HG02642 (cell line): ENCODE measurements at regions not wholly inside any gene's neighbourhood (a gene's known extent, or its start where the extent isn't known, plus 50 kb on each side); places are given as distances from the start of the nearest gene placed in this dataset.

ENCODE experiments used
- ATAC-seq: cut with Tn5 transposase; IDR thresholded peaks from one replicate; pipeline ENCODE4 v1.9.1; 2021; ENCODE audit warnings: mild to moderate bottlenecking; ENCODE audit not compliant: unreplicated experiment, poor library complexity

DNA sequence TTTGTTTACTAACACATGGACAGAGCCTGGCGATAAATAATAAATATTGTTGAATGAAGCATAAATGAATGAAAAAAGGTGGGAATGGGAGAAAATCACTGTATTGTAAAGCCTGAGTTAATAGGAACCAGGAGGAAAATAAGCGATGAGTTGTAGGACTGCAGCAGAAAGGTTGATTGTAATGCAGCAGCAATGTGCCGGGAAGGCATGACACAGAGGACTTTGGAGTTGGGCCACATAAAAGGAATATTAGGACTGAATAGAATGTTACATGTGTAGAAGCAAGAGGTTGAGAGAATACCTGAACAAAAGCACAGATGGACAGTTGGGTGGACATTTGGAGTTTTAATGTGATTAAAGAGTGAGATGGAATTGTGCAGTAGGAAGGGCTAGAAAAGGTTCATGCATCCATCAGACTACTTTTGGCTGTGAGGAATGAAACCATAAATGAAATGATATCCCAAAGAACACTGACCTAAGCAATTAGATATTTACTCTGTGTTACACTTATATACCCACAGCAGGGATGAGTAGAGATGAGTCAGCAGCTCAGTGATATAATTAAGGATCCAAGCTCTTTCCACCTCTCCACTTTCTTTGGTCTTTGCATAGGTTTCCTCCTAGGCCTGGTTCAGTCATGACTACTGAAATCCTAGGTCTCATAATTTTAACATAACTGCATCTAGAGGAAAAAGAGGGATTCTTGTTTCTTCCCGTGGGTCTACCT lies 55.4 kb downstream of the CCER1 start:
- no peak for ATAC-seq

- no peak for ATAC-seq
These were observed 57.0 kb downstream of the CCER1 start for GRCh38 chr12:90897986-90898385.

DNA sequence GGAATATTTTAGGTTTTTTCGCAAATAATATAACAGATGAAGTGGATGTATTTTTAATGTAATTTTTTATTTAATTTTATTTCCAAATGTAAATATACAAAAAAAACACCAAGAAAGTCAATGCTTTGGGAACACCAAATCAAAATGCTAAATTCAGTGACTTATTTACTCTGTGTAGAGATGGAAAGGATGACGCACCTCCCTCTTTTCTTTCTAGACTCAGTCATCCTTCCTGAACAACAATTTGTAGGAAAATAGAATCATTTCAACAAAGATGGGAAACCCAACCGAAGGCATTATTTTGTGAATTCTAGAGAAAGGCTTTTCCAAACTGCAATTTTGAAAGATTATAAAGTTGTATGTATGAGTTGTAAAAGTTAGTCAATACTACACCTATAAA lies 57.7 kb downstream of the CCER1 start:
- no peak for ATAC-seq

DNA sequence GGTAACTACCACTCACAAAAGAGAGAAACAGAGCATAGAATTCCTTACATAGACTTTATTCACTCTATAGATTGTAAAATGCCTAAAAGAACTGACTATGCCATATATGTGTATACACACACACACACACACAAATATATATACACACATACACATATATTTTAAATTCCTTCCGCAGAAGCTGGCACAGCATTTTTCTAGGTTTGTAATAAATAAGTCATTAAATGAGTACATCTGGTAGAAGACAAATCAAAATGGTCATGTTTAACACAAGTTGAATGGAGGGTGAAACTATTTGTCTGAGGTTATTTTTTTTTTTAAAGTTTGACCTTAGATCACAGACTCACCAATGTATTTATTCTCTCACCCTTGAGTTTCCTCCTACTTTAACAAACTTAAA lies 58.2 kb downstream of the CCER1 start:
- ATAC-seq, result no peak

- ATAC-seq, result no peak
These were observed 58.8 kb downstream of the CCER1 start for GRCh38 chr12:90896164-90896563.

- no peak for ATAC-seq
These were observed 66.7 kb downstream of the CCER1 start for GRCh38 chr12:90888316-90888715.

DNA sequence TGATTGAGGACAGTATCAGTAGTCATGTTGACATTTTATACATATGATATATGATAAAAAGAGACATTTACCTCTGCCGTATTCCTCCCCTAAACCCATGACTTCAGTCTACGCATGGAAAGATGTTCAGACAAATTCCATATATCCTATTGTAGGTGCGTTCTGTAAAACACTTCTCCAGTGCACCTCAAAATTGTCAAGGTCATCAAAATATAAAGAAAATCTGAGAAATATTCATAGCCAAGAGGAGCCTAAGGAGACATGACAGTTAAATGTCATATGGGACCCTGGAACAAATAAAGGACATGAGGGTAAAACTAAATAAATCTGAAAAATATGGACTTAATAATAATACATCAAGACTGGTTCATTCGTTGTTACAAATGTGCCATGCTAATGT lies 71.5 kb downstream of the CCER1 start:
- ATAC-seq, result no peak

- ATAC-seq, result no peak
These were observed 83.3 kb downstream of the CCER1 start for GRCh38 chr12:90871726-90872096.

- no peak for ATAC-seq
These were observed 83.8 kb downstream of the CCER1 start for GRCh38 chr12:90870971-90871725.

- no peak for ATAC-seq
These were observed 86.3 kb downstream of the CCER1 start for GRCh38 chr12:90868626-90869025.

GRCh38 chr12:90859591-90859990 lies 95.4 kb downstream of the CCER1 start:
- no peak for ATAC-seq

DNA sequence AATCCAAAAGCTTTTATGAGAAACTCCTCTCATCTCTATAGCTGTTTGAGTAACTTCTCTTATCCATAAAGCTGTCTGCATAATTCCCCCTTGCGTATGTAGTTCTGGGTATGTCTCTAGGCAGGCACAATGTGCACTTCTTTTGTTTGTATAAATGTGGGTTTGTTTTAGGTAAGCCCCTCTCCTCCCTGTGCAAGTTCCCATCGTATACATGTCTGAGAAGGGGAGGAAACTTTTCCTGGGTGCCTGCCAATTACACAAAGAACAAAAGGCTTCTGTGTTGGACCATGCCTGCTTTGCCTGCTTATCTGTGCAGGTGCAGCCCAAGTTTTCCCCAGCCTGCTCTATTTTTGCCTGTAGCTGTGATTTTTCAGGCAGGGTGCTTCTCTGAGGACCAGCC lies 96.7 kb downstream of the CCER1 start:
- no peak for ATAC-seq

DNA sequence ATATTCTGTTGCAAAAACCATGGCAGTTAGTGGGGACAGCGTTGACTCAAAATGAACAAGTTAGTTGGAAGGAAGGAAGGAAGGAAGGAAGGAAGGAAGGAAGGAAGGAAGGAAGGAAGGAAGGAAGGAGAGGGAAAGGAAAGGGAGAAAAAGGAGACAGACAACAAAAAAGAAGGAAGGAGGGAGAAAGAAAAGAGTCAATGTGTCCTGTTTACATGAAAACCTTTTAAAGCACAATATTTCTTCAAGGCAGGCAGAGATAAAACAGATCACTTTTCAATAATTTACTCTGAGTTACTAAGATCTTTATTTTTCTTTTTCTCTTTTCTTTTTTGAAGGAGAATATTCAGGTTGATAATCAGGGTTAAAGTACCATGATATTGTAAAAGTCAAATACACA lies 99.4 kb downstream of the CCER1 start:
- ATAC-seq, result no peak

GRCh38 chr12:90854136-90854689 lies 100.8 kb downstream of the CCER1 start:
- peak; percentile 89 for ATAC-seq

DNA sequence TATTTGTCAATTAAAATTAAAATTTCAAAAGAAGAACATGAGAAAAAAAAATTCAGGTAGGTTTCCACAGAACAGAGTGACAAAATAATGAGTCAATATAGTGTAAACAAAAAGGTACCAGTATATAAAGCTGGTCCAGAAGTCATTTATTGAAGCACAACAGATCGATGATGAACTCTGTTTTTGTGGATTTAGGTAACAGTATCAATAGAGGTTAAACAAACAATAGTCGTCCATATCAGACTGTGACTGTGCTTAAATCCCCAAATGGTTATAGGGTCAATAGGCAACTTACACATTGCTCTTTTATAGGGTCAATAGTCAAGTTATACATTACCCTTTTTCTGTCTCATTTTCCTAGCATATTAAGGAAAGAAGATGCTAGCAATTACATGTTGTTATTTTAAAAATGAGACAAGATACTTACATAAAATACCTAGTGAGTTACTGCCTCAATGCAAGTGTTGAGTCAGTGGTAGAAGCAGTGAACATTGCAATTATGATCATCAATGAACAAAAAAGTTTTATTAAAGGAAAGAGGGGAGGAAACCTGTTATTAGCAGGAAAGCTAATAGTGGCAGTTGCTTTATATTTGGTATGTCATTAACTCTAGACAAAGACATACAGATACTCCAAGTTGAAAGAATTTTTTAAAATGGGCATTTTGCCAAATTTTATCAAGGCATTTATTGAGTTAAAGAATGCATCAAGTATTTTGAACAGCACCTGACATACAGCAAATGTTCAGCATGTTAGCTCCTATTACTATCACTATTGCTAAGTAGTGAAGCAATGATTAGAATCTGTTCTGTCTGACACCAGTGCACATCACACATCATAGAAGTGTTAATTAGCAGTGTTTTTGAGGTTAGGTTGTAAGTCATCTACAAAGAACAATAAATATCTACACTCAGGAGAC lies 102.9 kb downstream of the CCER1 start:
- no peak for ATAC-seq

GRCh38 chr12:90842477-90842876 lies 112.5 kb downstream of the CCER1 start:
- ATAC-seq, result no peak

- no peak for ATAC-seq
These were observed 113.6 kb downstream of the CCER1 start for GRCh38 chr12:90841336-90841735.

DNA sequence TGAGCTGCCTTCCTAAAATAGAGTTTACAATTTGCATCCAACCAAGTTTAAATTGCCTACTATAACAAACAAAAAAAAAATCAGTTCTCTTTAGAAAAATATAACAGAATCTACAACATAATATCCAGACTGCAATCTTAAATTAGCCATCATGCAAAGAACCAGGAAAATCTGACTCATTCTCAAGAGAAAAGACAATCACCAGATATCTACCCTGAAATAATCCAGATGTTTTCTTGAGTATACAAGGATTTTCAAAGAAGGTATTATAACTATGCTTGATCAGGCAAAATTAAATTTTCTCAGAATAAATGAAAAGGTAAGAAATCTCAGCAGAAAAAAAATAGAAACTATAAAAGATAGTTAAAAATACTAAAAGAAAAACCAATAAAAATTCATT lies 115.6 kb downstream of the CCER1 start:
- ATAC-seq, result no peak

DNA sequence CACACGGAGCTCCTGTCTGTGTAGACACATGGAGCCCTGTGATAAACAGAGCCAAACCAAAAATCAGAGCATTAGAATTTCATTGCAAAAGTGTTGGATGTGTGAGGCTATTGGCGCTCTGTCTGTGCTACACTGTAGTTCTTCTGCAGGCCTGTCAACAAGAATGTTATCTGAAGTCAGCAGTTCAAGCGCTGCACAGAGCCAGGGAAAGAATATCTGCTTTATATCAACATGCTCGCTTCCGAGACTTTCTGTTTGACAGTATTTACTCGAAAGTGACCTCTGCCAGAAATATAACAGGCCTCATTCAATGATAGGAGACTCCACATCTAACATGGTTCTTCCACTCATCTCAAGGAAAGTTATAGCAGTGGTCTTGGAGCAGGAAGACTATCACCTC lies 118.3 kb downstream of the CCER1 start:
- no peak for ATAC-seq

DNA sequence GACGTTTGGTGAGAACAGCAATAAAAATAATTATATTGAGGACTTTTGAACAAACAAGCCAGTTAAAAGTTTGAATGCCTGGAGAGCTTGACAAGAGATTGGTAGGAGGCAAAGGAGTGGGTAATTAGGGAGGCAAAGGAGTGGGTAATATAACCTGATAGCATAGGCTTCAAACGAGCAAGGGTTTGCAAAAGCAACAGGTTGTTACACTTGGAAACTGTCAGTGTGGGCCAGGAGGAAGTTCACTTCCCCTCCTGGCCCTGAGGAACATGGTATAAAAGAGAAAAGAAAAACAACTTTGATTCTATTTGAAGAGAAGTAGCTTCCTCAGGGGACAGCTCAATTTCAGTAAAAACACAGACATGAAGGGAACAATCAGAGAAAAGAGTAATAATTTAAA lies 121.7 kb downstream of the CCER1 start:
- no peak for ATAC-seq

DNA sequence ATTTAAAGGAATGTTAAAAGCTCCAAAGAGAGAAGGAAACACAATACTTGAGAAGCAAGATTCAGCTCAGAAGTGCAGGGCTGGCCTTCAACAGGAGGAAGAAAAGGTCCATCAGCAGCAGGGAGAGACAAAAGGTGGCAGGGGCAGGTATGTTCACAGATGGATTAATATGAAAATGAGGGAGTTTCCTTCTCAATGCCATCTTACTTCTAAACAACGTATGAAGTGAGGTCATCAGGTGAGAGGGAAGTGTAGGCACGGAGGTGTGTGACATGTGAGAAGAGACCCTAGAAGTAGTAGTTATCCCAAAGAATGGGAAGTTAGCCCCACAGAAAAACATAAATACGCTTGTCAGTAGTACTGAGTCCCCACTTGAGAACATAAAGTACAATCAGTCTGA lies 122.5 kb downstream of the CCER1 start:
- ATAC-seq, result no peak
